SK-N-SH treated with all-trans-retinoic acid at 6 μM for 48 hours (cell line): ENCODE measurements at regions not wholly inside any gene's neighbourhood (a gene's known extent, or its start where the extent isn't known, plus 50 kb on each side); places are given as distances from the start of the nearest gene placed in this dataset.

Experiments
- ATAC-seq: fragments of 200-7000 bp; cut with Tn5 transposase; 3 replicates; pipeline ENCODE4 v1.9.1; 2020; ENCODE audit warnings: mild to moderate bottlenecking, moderate library complexity
- ARNTL ChIP-seq: fragments of 450-650 bp; formaldehyde crosslinking; IDR thresholded peaks from 2 replicates; pipeline ENCODE4 v1.5.0; 2020; ENCODE audit warnings: low read depth, mild to moderate bottlenecking, moderate library complexity, borderline replicate concordance
- BACH2 ChIP-seq: fragments of 250-450 bp; sonication (Bioruptor Pico); IDR thresholded peaks from 2 replicates; pipeline ENCODE4 v1.9.0; 2021; ENCODE audit warnings: mild to moderate bottlenecking, borderline replicate concordance
- CSDC2 ChIP-seq: fragments of 250-450 bp; sonication (Bioruptor Pico); IDR thresholded peaks from 2 replicates; pipeline ENCODE4 v1.5.0; 2020; ENCODE audit warnings: mild to moderate bottlenecking, moderate library complexity
- ESRRG ChIP-seq: fragments of 250-450 bp; sonication (Bioruptor Pico); IDR thresholded peaks from 2 replicates; pipeline ENCODE4 v1.6.1; 2021; ENCODE audit warnings: mild to moderate bottlenecking
- GLIS3 ChIP-seq: fragments of 250-450 bp; sonication (Bioruptor Pico); IDR thresholded peaks from 2 replicates; pipeline ENCODE4 v1.5.0; 2020; ENCODE audit warnings: mild to moderate bottlenecking, moderate library complexity
- ISL1 ChIP-seq: fragments of 250-450 bp; sonication (Bioruptor Pico); IDR thresholded peaks from 2 replicates; pipeline ENCODE4 v2.1.2; 2022; ENCODE audit warnings: mild to moderate bottlenecking, moderate library complexity
- OSR1 ChIP-seq: fragments of 250-450 bp; sonication (Bioruptor Pico); IDR thresholded peaks from 2 replicates; pipeline ENCODE4 v1.8.0; 2022; ENCODE audit warnings: moderate library complexity, mild to moderate bottlenecking, inconsistent platforms
- POU6F1 ChIP-seq: fragments of 250-450 bp; sonication (Bioruptor Pico); IDR thresholded peaks from 2 replicates; pipeline ENCODE4 v1.8.0; 2021; ENCODE audit warnings: low read depth, mild to moderate bottlenecking, moderate library complexity, borderline replicate concordance
- PPARA ChIP-seq: fragments of 250-450 bp; sonication (Bioruptor Pico); IDR thresholded peaks from 2 replicates; pipeline ENCODE4 v1.5.0; 2020; ENCODE audit warnings: mild to moderate bottlenecking, borderline replicate concordance
- RARB ChIP-seq: fragments of 250-450 bp; sonication (Bioruptor Pico); IDR thresholded peaks from 2 replicates; pipeline ENCODE4 v1.8.0; 2021; ENCODE audit warnings: mild to moderate bottlenecking, moderate library complexity
- SNAI2 ChIP-seq: fragments of 250-450 bp; sonication (Bioruptor Pico); IDR thresholded peaks from 2 replicates; pipeline ENCODE4 v1.5.0; 2020; ENCODE audit warnings: mild to moderate bottlenecking, moderate library complexity
- TCF4 ChIP-seq: fragments of 250-450 bp; sonication (Bioruptor Pico); IDR thresholded peaks from 2 replicates; pipeline ENCODE4 v1.8.0; 2021; ENCODE audit warnings: mild to moderate bottlenecking, moderate library complexity, borderline replicate concordance
- TOX ChIP-seq: fragments of 250-450 bp; sonication (Bioruptor Pico); IDR thresholded peaks from 2 replicates; pipeline ENCODE4 v1.8.0; 2021; ENCODE audit warnings: mild to moderate bottlenecking, moderate library complexity, borderline replicate concordance
- ZFP3 ChIP-seq: fragments of 250-450 bp; sonication (Bioruptor Pico); IDR thresholded peaks from 2 replicates; pipeline ENCODE4 v1.5.0; 2020; ENCODE audit warnings: mild to moderate bottlenecking, moderate library complexity
- ZFP30 ChIP-seq: fragments of 450-650 bp; formaldehyde crosslinking; IDR thresholded peaks from 2 replicates; pipeline ENCODE4 v1.5.0; 2022; ENCODE audit warnings: mild to moderate bottlenecking, moderate library complexity
- ZNF565 ChIP-seq: fragments of 450-650 bp; formaldehyde crosslinking; conservative IDR thresholded peaks from 2 replicates; pipeline ENCODE4 v1.5.0; 2020; ENCODE audit warnings: low read depth, mild to moderate bottlenecking, moderate library complexity
- ZNF70 ChIP-seq: fragments of 450-650 bp; formaldehyde crosslinking; IDR thresholded peaks from 2 replicates; pipeline ENCODE4 v1.5.0; 2020; ENCODE audit warnings: mild to moderate bottlenecking, moderate library complexity
- ZNF8 ChIP-seq: fragments of 450-650 bp; formaldehyde crosslinking; IDR thresholded peaks from 2 replicates; pipeline ENCODE4 v1.5.0; 2020; ENCODE audit warnings: mild to moderate bottlenecking, moderate library complexity
- TF ChIP-seq, protein P1 (sequence below): fragments of 250-450 bp; sonication (Bioruptor Pico); IDR thresholded peaks from 2 replicates; pipeline ENCODE4 v1.5.0; 2020; ENCODE audit warnings: mild to moderate bottlenecking, moderate library complexity
- TF ChIP-seq, protein P2 (sequence below): fragments of 250-450 bp; sonication (Bioruptor Pico); IDR thresholded peaks from 2 replicates; pipeline ENCODE4 v1.5.1; 2020; ENCODE audit warnings: low read depth, mild to moderate bottlenecking, moderate library complexity
- TF ChIP-seq, protein P3 (sequence below): fragments of 250-450 bp; sonication (Bioruptor Pico); IDR thresholded peaks from 2 replicates; pipeline ENCODE4 v1.8.0; 2020; ENCODE audit warnings: mild to moderate bottlenecking, moderate library complexity, borderline replicate concordance

DNA sequence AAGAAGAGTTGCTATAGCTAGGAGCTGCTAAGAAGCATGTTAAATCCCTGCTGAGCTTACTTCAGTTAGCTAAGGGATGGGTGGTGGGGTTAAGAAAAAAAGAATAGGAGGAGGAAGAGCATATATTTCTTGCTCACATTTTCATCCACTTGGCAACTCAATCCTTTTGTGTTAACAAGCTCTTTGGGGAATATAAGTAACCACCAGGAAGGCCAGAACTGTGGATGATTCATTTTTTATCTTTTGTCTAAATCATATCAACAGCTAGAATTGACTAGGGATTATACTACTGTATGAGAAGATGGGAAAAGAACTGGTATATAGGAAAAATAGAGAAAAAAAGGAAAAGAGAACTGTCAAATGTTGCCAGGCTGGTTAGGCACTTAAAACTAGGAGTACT is 555.3 kb upstream of the ARRDC3 start:
- TF ChIP-seq, protein P1, sequence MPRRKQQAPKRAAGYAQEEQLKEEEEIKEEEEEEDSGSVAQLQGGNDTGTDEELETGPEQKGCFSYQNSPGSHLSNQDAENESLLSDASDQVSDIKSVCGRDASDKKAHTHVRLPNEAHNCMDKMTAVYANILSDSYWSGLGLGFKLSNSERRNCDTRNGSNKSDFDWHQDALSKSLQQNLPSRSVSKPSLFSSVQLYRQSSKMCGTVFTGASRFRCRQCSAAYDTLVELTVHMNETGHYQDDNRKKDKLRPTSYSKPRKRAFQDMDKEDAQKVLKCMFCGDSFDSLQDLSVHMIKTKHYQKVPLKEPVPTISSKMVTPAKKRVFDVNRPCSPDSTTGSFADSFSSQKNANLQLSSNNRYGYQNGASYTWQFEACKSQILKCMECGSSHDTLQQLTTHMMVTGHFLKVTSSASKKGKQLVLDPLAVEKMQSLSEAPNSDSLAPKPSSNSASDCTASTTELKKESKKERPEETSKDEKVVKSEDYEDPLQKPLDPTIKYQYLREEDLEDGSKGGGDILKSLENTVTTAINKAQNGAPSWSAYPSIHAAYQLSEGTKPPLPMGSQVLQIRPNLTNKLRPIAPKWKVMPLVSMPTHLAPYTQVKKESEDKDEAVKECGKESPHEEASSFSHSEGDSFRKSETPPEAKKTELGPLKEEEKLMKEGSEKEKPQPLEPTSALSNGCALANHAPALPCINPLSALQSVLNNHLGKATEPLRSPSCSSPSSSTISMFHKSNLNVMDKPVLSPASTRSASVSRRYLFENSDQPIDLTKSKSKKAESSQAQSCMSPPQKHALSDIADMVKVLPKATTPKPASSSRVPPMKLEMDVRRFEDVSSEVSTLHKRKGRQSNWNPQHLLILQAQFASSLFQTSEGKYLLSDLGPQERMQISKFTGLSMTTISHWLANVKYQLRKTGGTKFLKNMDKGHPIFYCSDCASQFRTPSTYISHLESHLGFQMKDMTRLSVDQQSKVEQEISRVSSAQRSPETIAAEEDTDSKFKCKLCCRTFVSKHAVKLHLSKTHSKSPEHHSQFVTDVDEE (CRISPR knock-in tag): no peak
- TF ChIP-seq ISL1 (CRISPR knock-in tag): 0 out of 2 replicates have a peak, but pooled peaks have one; percentile 8
- no peak; the same call in 2 of the 3 replicates for ATAC-seq

DNA sequence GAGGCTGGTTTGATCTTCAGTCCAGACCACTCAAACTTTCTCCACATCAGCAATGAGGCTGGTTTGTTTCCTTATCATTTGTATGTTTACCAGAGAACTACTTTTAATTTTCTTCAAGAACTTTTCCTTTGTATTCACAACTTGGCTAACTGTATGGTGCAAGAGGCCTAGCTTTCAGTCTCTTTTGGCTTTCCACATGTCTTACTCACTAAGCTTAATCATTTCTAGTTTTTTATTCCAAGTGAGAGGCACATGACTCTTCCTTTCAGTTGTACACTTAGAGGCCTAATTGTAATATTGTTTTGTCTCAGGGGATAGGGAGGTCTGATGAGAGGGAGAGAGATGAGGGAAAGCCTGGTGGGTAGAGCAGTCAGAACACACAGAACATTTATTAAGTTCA is 554.0 kb upstream of the ARRDC3 start:
- TF ChIP-seq GLIS3 (CRISPR knock-in tag) (no peak), ZNF70 (CRISPR knock-in tag) (no peak), ZNF8 (CRISPR knock-in tag) (no peak), RARB (CRISPR knock-in tag) (no peak), OSR1 (CRISPR knock-in tag) (no peak), ARNTL (no peak), SNAI2 (CRISPR knock-in tag) (no peak), POU6F1 (CRISPR knock-in tag) (no peak), ESRRG (no peak), ZFP30 (no peak), ISL1 (CRISPR knock-in tag) (no peak), ZFP3 (no peak), TCF4 (no peak), BACH2 (CRISPR knock-in tag) (no peak), ZNF565 (CRISPR knock-in tag) (no peak), PPARA (CRISPR knock-in tag) (no peak)
- TF ChIP-seq, protein P2, sequence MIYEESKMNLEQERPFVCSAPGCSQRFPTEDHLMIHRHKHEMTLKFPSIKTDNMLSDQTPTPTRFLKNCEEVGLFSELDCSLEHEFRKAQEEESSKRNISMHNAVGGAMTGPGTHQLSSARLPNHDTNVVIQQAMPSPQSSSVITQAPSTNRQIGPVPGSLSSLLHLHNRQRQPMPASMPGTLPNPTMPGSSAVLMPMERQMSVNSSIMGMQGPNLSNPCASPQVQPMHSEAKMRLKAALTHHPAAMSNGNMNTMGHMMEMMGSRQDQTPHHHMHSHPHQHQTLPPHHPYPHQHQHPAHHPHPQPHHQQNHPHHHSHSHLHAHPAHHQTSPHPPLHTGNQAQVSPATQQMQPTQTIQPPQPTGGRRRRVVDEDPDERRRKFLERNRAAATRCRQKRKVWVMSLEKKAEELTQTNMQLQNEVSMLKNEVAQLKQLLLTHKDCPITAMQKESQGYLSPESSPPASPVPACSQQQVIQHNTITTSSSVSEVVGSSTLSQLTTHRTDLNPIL (CRISPR knock-in tag): no peak
- TF ChIP-seq, protein P3, sequence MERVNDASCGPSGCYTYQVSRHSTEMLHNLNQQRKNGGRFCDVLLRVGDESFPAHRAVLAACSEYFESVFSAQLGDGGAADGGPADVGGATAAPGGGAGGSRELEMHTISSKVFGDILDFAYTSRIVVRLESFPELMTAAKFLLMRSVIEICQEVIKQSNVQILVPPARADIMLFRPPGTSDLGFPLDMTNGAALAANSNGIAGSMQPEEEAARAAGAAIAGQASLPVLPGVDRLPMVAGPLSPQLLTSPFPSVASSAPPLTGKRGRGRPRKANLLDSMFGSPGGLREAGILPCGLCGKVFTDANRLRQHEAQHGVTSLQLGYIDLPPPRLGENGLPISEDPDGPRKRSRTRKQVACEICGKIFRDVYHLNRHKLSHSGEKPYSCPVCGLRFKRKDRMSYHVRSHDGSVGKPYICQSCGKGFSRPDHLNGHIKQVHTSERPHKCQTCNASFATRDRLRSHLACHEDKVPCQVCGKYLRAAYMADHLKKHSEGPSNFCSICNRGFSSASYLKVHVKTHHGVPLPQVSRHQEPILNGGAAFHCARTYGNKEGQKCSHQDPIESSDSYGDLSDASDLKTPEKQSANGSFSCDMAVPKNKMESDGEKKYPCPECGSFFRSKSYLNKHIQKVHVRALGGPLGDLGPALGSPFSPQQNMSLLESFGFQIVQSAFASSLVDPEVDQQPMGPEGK (CRISPR knock-in tag): no peak
- TF ChIP-seq, protein P1 (CRISPR knock-in tag): no peak
- no peak for ATAC-seq

GRCh38 chr5:91929522-91929817 is 546.4 kb upstream of the ARRDC3 start:
- TF ChIP-seq TOX (CRISPR knock-in tag): no peak
- TF ChIP-seq CSDC2 (CRISPR knock-in tag): no peak
- no peak for TF ChIP-seq ZFP3
- no peak for TF ChIP-seq BACH2 (CRISPR knock-in tag)
- peak; percentile 44; the same call in 2 of the 3 replicates for ATAC-seq
